Astrocyte of the spinal cord (primary cell): ENCODE measurements at regions not wholly inside any gene's neighbourhood (a gene's known extent, or its start where the extent isn't known, plus 50 kb on each side); places are given as distances from the start of the nearest gene placed in this dataset.

Experiments used
- DNase-seq: peaks from one replicate; pipeline ENCODE4 v3.0.0; 2011; ENCODE audit warnings: low read depth, low spot score
- H3K4me3 ChIP-seq: 2 replicates; pipeline ENCODE4 v1.5.1; 2011; ENCODE audit warnings: low read depth, mild to moderate bottlenecking, low read length, moderate library complexity
- in situ Hi-C: cut with HindIII; loops from 2 replicates; pipeline ENCODE4 v1.10.0; 2017; ENCODE audit warnings: low sequenced_read_pairs
- TF ChIP-seq, protein P1 (sequence below): IDR thresholded peaks from 2 replicates; pipeline ENCODE4 v1.5.1; 2012; ENCODE audit warnings: low read depth, mild to moderate bottlenecking, low read length, inconsistent platforms

DNA sequence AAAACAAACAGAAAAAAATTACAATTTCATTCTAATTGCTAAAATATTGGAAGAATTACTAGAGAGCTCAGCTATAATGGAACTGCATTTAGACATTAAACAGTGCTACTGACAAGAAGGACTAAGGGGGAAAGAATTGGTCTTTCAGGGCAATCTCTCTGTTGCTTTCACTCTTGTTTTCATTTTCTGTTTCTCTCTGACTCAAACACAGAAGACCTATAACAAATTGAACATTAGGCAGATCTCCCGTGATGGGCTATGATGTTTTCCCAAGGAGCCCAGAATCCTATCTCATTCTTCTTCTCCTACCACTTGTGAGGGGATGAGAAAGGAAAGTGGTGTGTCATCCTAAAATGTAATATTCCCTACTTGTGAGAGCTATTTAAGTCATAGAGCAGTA lies 358.0 kb upstream of the TGFBR2 start:
- TF ChIP-seq, protein P1, sequence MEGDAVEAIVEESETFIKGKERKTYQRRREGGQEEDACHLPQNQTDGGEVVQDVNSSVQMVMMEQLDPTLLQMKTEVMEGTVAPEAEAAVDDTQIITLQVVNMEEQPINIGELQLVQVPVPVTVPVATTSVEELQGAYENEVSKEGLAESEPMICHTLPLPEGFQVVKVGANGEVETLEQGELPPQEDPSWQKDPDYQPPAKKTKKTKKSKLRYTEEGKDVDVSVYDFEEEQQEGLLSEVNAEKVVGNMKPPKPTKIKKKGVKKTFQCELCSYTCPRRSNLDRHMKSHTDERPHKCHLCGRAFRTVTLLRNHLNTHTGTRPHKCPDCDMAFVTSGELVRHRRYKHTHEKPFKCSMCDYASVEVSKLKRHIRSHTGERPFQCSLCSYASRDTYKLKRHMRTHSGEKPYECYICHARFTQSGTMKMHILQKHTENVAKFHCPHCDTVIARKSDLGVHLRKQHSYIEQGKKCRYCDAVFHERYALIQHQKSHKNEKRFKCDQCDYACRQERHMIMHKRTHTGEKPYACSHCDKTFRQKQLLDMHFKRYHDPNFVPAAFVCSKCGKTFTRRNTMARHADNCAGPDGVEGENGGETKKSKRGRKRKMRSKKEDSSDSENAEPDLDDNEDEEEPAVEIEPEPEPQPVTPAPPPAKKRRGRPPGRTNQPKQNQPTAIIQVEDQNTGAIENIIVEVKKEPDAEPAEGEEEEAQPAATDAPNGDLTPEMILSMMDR: no peak
- no peak for DNase-seq
- in situ Hi-C loops: no loop called here
- no peak overlapping the region for H3K4me3 ChIP-seq

DNA sequence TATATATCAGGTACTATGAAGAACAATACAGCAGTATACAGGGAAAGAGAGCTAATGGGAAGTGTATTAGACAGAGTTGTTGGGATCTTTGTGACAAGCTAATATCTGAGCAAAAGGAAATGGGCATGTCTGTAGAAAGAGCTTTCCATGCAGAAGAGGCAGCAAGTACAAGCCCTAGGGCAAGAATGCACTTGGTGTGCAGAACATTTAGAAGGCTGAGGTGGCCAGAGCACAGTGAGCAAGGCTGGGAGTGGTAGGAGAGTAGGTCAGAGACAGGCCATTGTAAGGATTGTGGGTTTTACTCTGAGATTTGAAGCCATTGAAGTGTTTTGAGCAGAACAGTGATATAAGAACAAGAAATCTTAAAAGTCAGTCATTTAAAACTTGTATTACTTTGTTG lies 353.9 kb upstream of the TGFBR2 start:
- no peak overlapping the region for H3K4me3 ChIP-seq
- TF ChIP-seq, protein P1: no peak
- in situ Hi-C loops: no loop called here
- DNase-seq: no peak

DNA sequence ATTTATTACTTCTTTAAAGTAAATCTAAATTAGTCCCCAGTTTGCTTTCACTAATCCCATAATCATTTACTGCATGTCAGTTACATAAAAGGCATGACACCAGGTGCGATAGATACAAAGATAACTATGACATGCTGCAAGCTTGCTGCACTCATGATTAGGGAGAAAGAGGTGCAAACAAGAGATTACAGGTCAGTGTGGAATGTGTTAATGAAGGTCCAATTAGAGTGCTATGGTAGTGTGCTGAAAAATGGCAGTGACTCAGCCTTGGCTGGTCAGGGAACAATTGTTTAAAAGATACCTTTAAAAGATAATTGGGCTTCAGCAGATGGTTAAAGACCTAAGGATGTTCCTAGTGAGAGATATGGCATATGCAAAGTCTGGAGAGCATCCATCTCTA lies 352.6 kb upstream of the TGFBR2 start:
- TF ChIP-seq, protein P1: no peak
- no peak overlapping the region for H3K4me3 ChIP-seq
- no peak for DNase-seq
- in situ Hi-C loops: no loop called here

DNA sequence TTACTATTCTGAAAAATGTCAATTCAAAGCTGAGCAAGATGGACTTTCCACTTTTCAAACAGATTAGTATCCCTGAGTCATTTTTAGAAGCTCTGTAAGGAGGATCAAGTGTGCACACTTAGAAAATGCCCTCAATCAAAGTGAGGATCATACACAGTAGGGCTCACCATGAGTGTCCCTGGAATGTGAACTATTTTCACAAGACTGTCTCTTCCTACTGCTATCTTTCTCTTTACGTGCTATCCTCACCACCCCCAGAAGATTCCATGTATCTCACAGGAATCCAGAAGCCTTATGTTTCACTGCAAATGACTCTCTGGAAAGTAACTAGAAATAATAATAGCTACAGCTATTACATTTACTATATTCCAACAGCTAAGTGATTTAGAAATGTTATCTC lies 349.9 kb upstream of the TGFBR2 start:
- in situ Hi-C loops: no loop called here
- no peak overlapping the region for H3K4me3 ChIP-seq
- peak; percentile 32 for DNase-seq
- TF ChIP-seq, protein P1: no peak

DNA sequence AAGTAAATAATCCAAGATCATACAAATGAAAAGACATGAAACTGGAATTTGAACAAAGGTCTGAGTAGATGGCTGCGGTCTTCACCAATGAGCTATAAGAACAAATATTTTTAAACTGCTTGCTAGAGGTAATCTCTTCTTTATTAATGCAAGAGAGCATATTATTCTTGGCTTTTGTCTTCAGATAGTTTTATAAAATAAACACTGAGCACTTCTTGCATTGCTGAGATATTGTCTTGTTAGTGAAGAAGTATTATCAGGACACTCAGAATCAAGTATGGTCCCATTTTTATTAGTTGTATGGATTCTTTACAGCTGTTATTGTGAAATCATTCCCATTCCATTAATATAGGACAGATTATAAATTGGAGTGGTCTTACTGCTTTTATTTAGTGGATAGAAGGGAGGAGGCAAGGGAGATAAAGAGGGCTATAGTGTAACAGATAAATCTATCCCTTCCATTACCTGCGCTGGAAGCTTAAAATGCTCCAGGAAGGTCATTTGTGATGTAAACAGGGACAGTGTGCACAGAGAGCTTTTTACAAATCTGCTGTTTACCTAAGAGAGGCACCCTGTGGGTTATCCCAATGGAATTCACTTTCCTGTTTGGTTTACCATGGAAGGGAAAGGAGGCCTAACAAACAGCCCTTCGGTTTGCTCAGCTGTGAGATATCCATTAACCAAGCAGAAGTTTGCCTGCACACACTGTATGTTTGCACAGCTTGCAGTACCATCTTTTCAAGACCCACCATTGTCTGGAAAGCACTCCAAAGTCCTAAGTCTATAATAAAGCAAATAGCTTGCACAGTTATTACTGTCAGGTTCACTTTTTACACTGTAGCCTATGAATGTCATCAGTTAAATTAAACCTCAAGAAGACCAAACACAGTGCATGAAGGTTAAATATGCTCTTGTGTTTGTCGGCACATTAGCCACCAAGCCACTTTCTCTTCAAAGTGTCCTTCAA lies 347.7 kb upstream of the TGFBR2 start:
- TF ChIP-seq, protein P1: no peak
- in situ Hi-C loops: no loop called here
- peak; percentile 51 for DNase-seq
- H3K4me3 ChIP-seq: no peak overlapping the region

DNA sequence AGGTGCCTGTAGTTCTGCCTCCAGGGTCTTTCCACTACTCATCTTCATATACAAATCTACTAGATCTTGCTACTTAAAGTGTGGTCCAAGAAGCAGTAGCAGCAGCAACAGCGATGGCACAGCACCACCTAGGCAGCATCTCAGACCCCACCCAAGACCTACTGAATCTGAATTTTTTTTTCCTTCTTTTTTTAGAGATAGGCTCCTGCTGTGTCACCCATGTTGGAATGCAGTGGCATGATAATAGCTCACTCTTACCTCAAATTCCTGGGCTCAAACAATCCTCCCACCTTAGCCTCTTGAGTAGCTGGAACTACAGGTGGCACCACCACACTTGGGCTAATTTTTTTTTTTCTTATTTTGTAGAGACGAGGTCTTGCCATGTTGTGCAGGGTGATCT lies 346.7 kb upstream of the TGFBR2 start:
- H3K4me3 ChIP-seq: no peak overlapping the region
- in situ Hi-C loops: no loop called here
- TF ChIP-seq, protein P1: no peak
- DNase-seq: no peak
